WTC11 (cell line): ENCODE measurements at regions not wholly inside any gene's neighbourhood (a gene's known extent, or its start where the extent isn't known, plus 50 kb on each side); places are given as distances from the start of the nearest gene placed in this dataset.
A peak's percentile ranks its signal among the peaks of the same experiment; 100 is the strongest.

Source experiments
- ATAC-seq: fragments of 200-7000 bp; cut with Tn5 transposase; 2 replicates; pipeline ENCODE4 v1.10.0; 2021; ENCODE audit warnings: mild to moderate bottlenecking, moderate library complexity
- CTCF ChIA-PET: fragments of 300-600 bp; sonication (Branson Sonifier 250); formaldehyde crosslinking; loops from one replicate; lab custom pipeline; 2021; ENCODE audit warnings: antibody characterized with exemption; lab: Charles Lee
- POLR2A ChIA-PET: fragments of 350-600 bp; sonication (Branson Sonifier 250); formaldehyde crosslinking; loops from one replicate; lab custom pipeline; 2021; ENCODE audit warnings: antibody characterized with exemption; lab: Charles Lee
- DNase-seq: peaks from one replicate; pipeline ENCODE4 v3.0.0; 2021; ENCODE audit warnings: low spot score
- H3K27ac Mint-ChIP-seq: 2 replicates; pipeline ENCODE4 v1.8.0; 2021; ENCODE audit warnings: mixed read lengths
- H3K27me3 Mint-ChIP-seq: 2 replicates; pipeline ENCODE4 v1.8.0; 2021; ENCODE audit warnings: low read depth, mild to moderate bottlenecking, moderate library complexity, mixed read lengths
- H3K36me3 Mint-ChIP-seq: 2 replicates; pipeline ENCODE4 v1.8.0; 2021; ENCODE audit warnings: mixed read lengths
- H3K4me1 Mint-ChIP-seq: 2 replicates; pipeline ENCODE4 v1.8.0; 2022; ENCODE audit warnings: mixed read lengths
- H3K4me3 Mint-ChIP-seq: 2 replicates; pipeline ENCODE4 v1.8.0; 2021; ENCODE audit warnings: mild to moderate bottlenecking, moderate library complexity, mixed read lengths
- H3K9me3 Mint-ChIP-seq: 2 replicates; pipeline ENCODE4 v1.8.0; 2021; ENCODE audit warnings: mixed read lengths
- GABPB1 ChIP-seq: sonication (generic); formaldehyde crosslinking; IDR thresholded peaks from 2 replicates; pipeline ENCODE4 v1.8.1; 2023; ENCODE audit warnings: mild to moderate bottlenecking, missing genetic modification reagents
- GTF2I ChIP-seq: fragments of 250-450 bp; sonication (Bioruptor Pico); conservative IDR thresholded peaks from 2 replicates; pipeline ENCODE4 v1.4.0; 2021; ENCODE audit warnings: mild to moderate bottlenecking
- KAT7 ChIP-seq: sonication (generic); formaldehyde crosslinking; IDR thresholded peaks from 2 replicates; pipeline ENCODE4 v1.8.1; 2023; ENCODE audit warnings: missing genetic modification reagents, mild to moderate bottlenecking, borderline replicate concordance
- NFYB ChIP-seq: sonication (generic); formaldehyde crosslinking; conservative IDR thresholded peaks from 2 replicates; pipeline ENCODE4 v1.8.0; 2022; ENCODE audit warnings: low read depth, missing genetic modification reagents
- NR3C1 ChIP-seq: sonication (generic); formaldehyde crosslinking; conservative IDR thresholded peaks from 2 replicates; pipeline ENCODE4 v1.8.1; 2023; ENCODE audit warnings: low read depth, mild to moderate bottlenecking, missing genetic modification reagents
- SP1 ChIP-seq: sonication (generic); formaldehyde crosslinking; conservative IDR thresholded peaks from 2 replicates; pipeline ENCODE4 v1.8.1; 2022; ENCODE audit warnings: missing genetic modification reagents
- TEAD4 ChIP-seq: sonication (generic); formaldehyde crosslinking; IDR thresholded peaks from 2 replicates; pipeline ENCODE4 v1.8.0; 2022; ENCODE audit warnings: mild to moderate bottlenecking, missing genetic modification reagents
- TP53 ChIP-seq: sonication (generic); formaldehyde crosslinking; IDR thresholded peaks from 2 replicates; pipeline ENCODE4 v1.8.1; 2023; ENCODE audit warnings: mild to moderate bottlenecking, missing genetic modification reagents
- ZNF138 ChIP-seq: sonication (generic); formaldehyde crosslinking; conservative IDR thresholded peaks from 2 replicates; pipeline ENCODE4 v1.8.1; 2022; ENCODE audit warnings: mild to moderate bottlenecking, moderate library complexity, missing genetic modification reagents
- ZNF219 ChIP-seq: sonication (generic); formaldehyde crosslinking; IDR thresholded peaks from 2 replicates; pipeline ENCODE4 v1.8.0; 2023; ENCODE audit warnings: missing genetic modification reagents, mild to moderate bottlenecking, borderline replicate concordance
- ZNF263 ChIP-seq: sonication (generic); formaldehyde crosslinking; IDR thresholded peaks from 2 replicates; pipeline ENCODE4 v1.8.1; 2022; ENCODE audit warnings: low read depth, mild to moderate bottlenecking, moderate library complexity, missing genetic modification reagents
- TF ChIP-seq, protein P1 (sequence below): sonication (generic); formaldehyde crosslinking; IDR thresholded peaks from 2 replicates; pipeline ENCODE4 v1.8.0; 2023; ENCODE audit warnings: mild to moderate bottlenecking, missing genetic modification reagents
- TF ChIP-seq, protein P2 (sequence below): fragments of 250-450 bp; sonication (Bioruptor Pico); IDR thresholded peaks from 2 replicates; pipeline ENCODE4 v1.8.0; 2021; ENCODE audit warnings: mild to moderate bottlenecking
- TF ChIP-seq, protein P3 (sequence below): sonication (generic); formaldehyde crosslinking; IDR thresholded peaks from 2 replicates; pipeline ENCODE4 v1.8.1; 2022; ENCODE audit warnings: missing genetic modification reagents, borderline replicate concordance
- TF ChIP-seq, protein P4 (sequence below): fragments of 250-450 bp; sonication (Bioruptor Pico); IDR thresholded peaks from 2 replicates; pipeline ENCODE4 v1.9.0; 2021; ENCODE audit warnings: mild to moderate bottlenecking
- TF ChIP-seq, protein P5 (sequence below): sonication (generic); formaldehyde crosslinking; IDR thresholded peaks from 2 replicates; pipeline ENCODE4 v1.8.1; 2022; ENCODE audit warnings: low read depth, mild to moderate bottlenecking, moderate library complexity, missing genetic modification reagents, borderline replicate concordance
- TF ChIP-seq, protein P6 (sequence below): sonication (generic); formaldehyde crosslinking; IDR thresholded peaks from 2 replicates; pipeline ENCODE4 v1.8.1; 2023; ENCODE audit warnings: mild to moderate bottlenecking, missing genetic modification reagents, borderline replicate concordance

DNA sequence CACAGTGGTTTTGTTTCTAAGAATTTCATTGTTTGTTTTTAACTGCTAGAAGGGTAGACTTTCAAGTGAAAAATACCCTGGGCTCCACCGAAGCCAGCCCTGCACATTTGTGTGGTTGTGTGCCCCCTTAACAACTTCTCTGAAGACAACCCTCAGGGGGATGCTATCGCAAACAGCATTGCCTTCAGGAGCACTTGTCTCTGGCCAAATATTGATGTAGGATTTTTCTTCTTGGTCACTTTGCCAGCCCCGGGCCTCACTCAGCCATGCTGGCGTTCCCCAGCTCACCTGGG lies 69.2 kb upstream of the SERP2 start:
- Mint-ChIP-seq H3K27ac (no peak overlapping the region), H3K36me3 (no peaks in the 10 kb centered on the region), H3K4me1 (peaks cover 43% of the 10 kb centered on the region), H3K27me3 (peaks cover 59% of the 10 kb centered on the region), H3K4me3 (no peak overlapping the region), H3K9me3 (no peaks in the 10 kb centered on the region; the same call in 1 of the 2 replicates)
- POLR2A ChIA-PET: no interaction called here
- no peak for TF ChIP-seq NFYB (CRISPR knock-in tag)
- no peak for TF ChIP-seq KAT7 (CRISPR knock-in tag)
- no peak for TF ChIP-seq TP53 (CRISPR knock-in tag)
- no peak for TF ChIP-seq GABPB1
- TF ChIP-seq, protein P1, sequence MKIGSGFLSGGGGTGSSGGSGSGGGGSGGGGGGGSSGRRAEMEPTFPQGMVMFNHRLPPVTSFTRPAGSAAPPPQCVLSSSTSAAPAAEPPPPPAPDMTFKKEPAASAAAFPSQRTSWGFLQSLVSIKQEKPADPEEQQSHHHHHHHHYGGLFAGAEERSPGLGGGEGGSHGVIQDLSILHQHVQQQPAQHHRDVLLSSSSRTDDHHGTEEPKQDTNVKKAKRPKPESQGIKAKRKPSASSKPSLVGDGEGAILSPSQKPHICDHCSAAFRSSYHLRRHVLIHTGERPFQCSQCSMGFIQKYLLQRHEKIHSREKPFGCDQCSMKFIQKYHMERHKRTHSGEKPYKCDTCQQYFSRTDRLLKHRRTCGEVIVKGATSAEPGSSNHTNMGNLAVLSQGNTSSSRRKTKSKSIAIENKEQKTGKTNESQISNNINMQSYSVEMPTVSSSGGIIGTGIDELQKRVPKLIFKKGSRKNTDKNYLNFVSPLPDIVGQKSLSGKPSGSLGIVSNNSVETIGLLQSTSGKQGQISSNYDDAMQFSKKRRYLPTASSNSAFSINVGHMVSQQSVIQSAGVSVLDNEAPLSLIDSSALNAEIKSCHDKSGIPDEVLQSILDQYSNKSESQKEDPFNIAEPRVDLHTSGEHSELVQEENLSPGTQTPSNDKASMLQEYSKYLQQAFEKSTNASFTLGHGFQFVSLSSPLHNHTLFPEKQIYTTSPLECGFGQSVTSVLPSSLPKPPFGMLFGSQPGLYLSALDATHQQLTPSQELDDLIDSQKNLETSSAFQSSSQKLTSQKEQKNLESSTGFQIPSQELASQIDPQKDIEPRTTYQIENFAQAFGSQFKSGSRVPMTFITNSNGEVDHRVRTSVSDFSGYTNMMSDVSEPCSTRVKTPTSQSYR (CRISPR knock-in tag): no peak
- TF ChIP-seq, protein P2, sequence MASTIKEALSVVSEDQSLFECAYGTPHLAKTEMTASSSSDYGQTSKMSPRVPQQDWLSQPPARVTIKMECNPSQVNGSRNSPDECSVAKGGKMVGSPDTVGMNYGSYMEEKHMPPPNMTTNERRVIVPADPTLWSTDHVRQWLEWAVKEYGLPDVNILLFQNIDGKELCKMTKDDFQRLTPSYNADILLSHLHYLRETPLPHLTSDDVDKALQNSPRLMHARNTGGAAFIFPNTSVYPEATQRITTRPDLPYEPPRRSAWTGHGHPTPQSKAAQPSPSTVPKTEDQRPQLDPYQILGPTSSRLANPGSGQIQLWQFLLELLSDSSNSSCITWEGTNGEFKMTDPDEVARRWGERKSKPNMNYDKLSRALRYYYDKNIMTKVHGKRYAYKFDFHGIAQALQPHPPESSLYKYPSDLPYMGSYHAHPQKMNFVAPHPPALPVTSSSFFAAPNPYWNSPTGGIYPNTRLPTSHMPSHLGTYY (CRISPR knock-in tag): no peak
- TF ChIP-seq, protein P3, sequence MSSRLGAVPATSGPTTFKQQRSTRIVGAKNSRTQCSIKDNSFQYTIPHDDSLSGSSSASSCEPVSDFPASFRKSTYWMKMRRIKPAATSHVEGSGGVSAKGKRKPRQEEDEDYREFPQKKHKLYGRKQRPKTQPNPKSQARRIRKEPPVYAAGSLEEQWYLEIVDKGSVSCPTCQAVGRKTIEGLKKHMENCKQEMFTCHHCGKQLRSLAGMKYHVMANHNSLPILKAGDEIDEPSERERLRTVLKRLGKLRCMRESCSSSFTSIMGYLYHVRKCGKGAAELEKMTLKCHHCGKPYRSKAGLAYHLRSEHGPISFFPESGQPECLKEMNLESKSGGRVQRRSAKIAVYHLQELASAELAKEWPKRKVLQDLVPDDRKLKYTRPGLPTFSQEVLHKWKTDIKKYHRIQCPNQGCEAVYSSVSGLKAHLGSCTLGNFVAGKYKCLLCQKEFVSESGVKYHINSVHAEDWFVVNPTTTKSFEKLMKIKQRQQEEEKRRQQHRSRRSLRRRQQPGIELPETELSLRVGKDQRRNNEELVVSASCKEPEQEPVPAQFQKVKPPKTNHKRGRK (CRISPR knock-in tag): no peak
- TF ChIP-seq, protein P4, sequence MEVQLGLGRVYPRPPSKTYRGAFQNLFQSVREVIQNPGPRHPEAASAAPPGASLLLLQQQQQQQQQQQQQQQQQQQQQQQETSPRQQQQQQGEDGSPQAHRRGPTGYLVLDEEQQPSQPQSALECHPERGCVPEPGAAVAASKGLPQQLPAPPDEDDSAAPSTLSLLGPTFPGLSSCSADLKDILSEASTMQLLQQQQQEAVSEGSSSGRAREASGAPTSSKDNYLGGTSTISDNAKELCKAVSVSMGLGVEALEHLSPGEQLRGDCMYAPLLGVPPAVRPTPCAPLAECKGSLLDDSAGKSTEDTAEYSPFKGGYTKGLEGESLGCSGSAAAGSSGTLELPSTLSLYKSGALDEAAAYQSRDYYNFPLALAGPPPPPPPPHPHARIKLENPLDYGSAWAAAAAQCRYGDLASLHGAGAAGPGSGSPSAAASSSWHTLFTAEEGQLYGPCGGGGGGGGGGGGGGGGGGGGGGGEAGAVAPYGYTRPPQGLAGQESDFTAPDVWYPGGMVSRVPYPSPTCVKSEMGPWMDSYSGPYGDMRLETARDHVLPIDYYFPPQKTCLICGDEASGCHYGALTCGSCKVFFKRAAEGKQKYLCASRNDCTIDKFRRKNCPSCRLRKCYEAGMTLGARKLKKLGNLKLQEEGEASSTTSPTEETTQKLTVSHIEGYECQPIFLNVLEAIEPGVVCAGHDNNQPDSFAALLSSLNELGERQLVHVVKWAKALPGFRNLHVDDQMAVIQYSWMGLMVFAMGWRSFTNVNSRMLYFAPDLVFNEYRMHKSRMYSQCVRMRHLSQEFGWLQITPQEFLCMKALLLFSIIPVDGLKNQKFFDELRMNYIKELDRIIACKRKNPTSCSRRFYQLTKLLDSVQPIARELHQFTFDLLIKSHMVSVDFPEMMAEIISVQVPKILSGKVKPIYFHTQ (CRISPR knock-in tag): no peak
- TF ChIP-seq GTF2I (CRISPR knock-in tag): no peak
- TF ChIP-seq, all 79 proteins: peak for 0
- ATAC-seq (no peak), DNase-seq (no peak)
- CTCF ChIA-PET: no interaction called here

DNA sequence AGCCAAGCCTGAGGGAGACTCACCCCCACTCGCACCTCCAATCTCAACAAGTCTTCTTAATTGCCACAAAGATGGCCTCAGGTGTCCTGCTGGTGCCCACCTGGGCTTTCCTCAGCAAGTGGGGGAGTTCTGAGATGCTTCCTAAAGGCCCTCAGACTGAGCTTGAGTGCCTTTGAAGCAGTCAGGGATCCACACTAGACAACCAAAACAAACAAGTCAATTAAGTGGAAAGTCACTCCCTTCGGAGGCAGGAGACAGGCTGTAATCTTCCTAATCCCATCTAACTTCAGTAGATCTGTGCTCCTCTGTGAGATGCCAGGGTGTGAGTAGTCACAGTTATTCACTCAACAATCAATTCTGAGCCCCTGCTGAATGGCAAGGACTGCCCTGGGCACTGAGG lies 68.3 kb upstream of the SERP2 start:
- no peaks in the 10 kb centered on the region; the same call in 1 of the 2 replicates for H3K9me3 Mint-ChIP-seq
- no peak for ATAC-seq
- DNase-seq: no peak
- H3K4me3 Mint-ChIP-seq: peak overlapping the region; percentile 67
- H3K36me3 Mint-ChIP-seq: no peaks in the 10 kb centered on the region
- ChIA-PET POLR2A (no interaction called here), CTCF (interaction anchor here (1.8 kb wide), 1 partner anchor 132 kb away, joined by 6 read pairs; no protein-coding TSS in a partner anchor)
- H3K27me3 Mint-ChIP-seq: peaks cover 68% of the 10 kb centered on the region
- H3K27ac Mint-ChIP-seq: no peak overlapping the region
- H3K4me1 Mint-ChIP-seq: peaks cover 43% of the 10 kb centered on the region
- TF ChIP-seq ZNF219 (CRISPR knock-in tag) (no peak), ZNF138 (CRISPR knock-in tag) (no peak), TEAD4 (CRISPR knock-in tag) (no peak), GABPB1 (no peak), SP1 (no peak), ZNF263 (no peak), NR3C1 (CRISPR knock-in tag) (no peak)
- TF ChIP-seq, protein P5, sequence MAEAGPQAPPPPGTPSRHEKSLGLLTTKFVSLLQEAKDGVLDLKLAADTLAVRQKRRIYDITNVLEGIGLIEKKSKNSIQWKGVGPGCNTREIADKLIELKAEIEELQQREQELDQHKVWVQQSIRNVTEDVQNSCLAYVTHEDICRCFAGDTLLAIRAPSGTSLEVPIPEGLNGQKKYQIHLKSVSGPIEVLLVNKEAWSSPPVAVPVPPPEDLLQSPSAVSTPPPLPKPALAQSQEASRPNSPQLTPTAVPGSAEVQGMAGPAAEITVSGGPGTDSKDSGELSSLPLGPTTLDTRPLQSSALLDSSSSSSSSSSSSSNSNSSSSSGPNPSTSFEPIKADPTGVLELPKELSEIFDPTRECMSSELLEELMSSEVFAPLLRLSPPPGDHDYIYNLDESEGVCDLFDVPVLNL (CRISPR knock-in tag): no peak
- TF ChIP-seq, protein P2 (CRISPR knock-in tag): no peak
- TF ChIP-seq, protein P6, sequence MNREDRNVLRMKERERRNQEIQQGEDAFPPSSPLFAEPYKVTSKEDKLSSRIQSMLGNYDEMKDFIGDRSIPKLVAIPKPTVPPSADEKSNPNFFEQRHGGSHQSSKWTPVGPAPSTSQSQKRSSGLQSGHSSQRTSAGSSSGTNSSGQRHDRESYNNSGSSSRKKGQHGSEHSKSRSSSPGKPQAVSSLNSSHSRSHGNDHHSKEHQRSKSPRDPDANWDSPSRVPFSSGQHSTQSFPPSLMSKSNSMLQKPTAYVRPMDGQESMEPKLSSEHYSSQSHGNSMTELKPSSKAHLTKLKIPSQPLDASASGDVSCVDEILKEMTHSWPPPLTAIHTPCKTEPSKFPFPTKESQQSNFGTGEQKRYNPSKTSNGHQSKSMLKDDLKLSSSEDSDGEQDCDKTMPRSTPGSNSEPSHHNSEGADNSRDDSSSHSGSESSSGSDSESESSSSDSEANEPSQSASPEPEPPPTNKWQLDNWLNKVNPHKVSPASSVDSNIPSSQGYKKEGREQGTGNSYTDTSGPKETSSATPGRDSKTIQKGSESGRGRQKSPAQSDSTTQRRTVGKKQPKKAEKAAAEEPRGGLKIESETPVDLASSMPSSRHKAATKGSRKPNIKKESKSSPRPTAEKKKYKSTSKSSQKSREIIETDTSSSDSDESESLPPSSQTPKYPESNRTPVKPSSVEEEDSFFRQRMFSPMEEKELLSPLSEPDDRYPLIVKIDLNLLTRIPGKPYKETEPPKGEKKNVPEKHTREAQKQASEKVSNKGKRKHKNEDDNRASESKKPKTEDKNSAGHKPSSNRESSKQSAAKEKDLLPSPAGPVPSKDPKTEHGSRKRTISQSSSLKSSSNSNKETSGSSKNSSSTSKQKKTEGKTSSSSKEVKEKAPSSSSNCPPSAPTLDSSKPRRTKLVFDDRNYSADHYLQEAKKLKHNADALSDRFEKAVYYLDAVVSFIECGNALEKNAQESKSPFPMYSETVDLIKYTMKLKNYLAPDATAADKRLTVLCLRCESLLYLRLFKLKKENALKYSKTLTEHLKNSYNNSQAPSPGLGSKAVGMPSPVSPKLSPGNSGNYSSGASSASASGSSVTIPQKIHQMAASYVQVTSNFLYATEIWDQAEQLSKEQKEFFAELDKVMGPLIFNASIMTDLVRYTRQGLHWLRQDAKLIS: no peak
